ENCODE measurements at regions not wholly inside any gene's neighbourhood (a gene's known extent, or its start where the extent isn't known, plus 50 kb on each side); places are given as distances from the start of the nearest gene placed in this dataset.

GRCh38 chr17:70274255-70274654 lies 104.9 kb downstream of the KCNJ2 start:
- whole genome bisulfite sequencing (ENCODE audit: insufficient coverage), result no CpG with 5 or more reads among the region's 2 CpGs
- POLR2A ChIA-PET, result no interaction called here
- no peak for DNase-seq
- no peaks in the 10 kb centered on the region for H3K79me2 ChIP-seq (ENCODE audit: control insufficient read depth, insufficient read depth, low read length)
- Mint-ChIP-seq H3K27ac (no peak overlapping the region), H3K4me1 (no peaks in the 10 kb centered on the region), H3K27me3 (no peaks in the 10 kb centered on the region), H3K4me3 (no peak overlapping the region), H3K9me3 (ENCODE audit: insufficient read depth) (no peaks in the 10 kb centered on the region)
- no peaks in the 10 kb centered on the region for H4K20me1 ChIP-seq (ENCODE audit: control insufficient read depth, insufficient read depth, low read length, poor library complexity, severe bottlenecking)
- no peak overlapping the region for H2AFZ ChIP-seq (ENCODE audit: insufficient read depth, low read depth, low read length, poor library complexity, severe bottlenecking)
- H3K4me1 ChIP-seq (ENCODE audit: control insufficient read depth in 2 of 2, insufficient read depth in 2 of 2, low read length in 2 of 2), result no peaks in the 10 kb centered on the region
- no peak for TF ChIP-seq EZH2 (IDR thresholded peaks at IDR 0.05; ENCODE audit: borderline replicate concordance, insufficient read depth, low read depth, low read length, poor library complexity, severe bottlenecking)
- TF ChIP-seq CTCF (IDR thresholded peaks at IDR 0.05), result no peak
- H3K36me3 ChIP-seq (replicated peaks in 1 of 2; ENCODE audit: control extremely low read depth in 1 of 2, control insufficient read depth in 1 of 2, extremely low read depth in 1 of 2, insufficient read depth in 2 of 2, low read length in 1 of 2), result no peaks in the 10 kb centered on the region
- no peak overlapping the region for H3K4me2 ChIP-seq (replicated peaks; ENCODE audit: low read depth, low read length, poor library complexity, severe bottlenecking)
- no peaks in the 10 kb centered on the region for H3K9me3 ChIP-seq (ENCODE audit: control extremely low read depth in 1 of 3, control insufficient read depth in 2 of 3, insufficient read depth in 1 of 3, low read length in 2 of 3)
- intact Hi-C loops (cut with micrococcal nuclease), result no loop called here
- no peak overlapping the region for H3K4me3 ChIP-seq (ENCODE audit: control extremely low read depth in 1 of 5, extremely low read depth in 1 of 5, insufficient read depth in 1 of 5, low read depth in 2 of 5, low read length in 4 of 5)
- H3K27me3 ChIP-seq (replicated peaks in 1 of 4; ENCODE audit: control extremely low read depth in 1 of 4, control insufficient read depth in 3 of 4, insufficient read depth in 4 of 4, low read length in 3 of 4), result no peaks in the 10 kb centered on the region
- no peak overlapping the region for H3K27ac ChIP-seq (ENCODE audit: low read length in 2 of 2)
- ATAC-seq (ENCODE audit: low read depth), result no peak
- CTCF ChIA-PET, result no interaction called here
- no peak overlapping the region for H3K9ac ChIP-seq (ENCODE audit: low read length)

GRCh38 chr17:70276906-70277305 lies 107.6 kb downstream of the KCNJ2 start:
- Mint-ChIP-seq H3K27me3 (no peaks in the 10 kb centered on the region), H3K27ac (no peak overlapping the region), H3K4me3 (no peak overlapping the region), H3K4me1 (no peaks in the 10 kb centered on the region), H3K9me3 (ENCODE audit: insufficient read depth) (no peaks in the 10 kb centered on the region)
- ChIA-PET POLR2A (no interaction called here), CTCF (no interaction called here)
- Histone ChIP-seq H3K4me3 (ENCODE audit: control extremely low read depth in 1 of 5, extremely low read depth in 1 of 5, insufficient read depth in 1 of 5, low read depth in 2 of 5, low read length in 4 of 5) (no peak overlapping the region), H2AFZ (ENCODE audit: insufficient read depth, low read depth, low read length, poor library complexity, severe bottlenecking) (no peak overlapping the region), H3K9me3 (ENCODE audit: control extremely low read depth in 1 of 3, control insufficient read depth in 2 of 3, insufficient read depth in 1 of 3, low read length in 2 of 3) (no peaks in the 10 kb centered on the region), H3K27me3 (replicated peaks in 1 of 4; ENCODE audit: control extremely low read depth in 1 of 4, control insufficient read depth in 3 of 4, insufficient read depth in 4 of 4, low read length in 3 of 4) (no peaks in the 10 kb centered on the region), H3K4me1 (ENCODE audit: control insufficient read depth in 2 of 2, insufficient read depth in 2 of 2, low read length in 2 of 2) (no peaks in the 10 kb centered on the region), H3K27ac (ENCODE audit: low read length in 2 of 2) (no peak overlapping the region), H3K36me3 (replicated peaks in 1 of 2; ENCODE audit: control extremely low read depth in 1 of 2, control insufficient read depth in 1 of 2, extremely low read depth in 1 of 2, insufficient read depth in 2 of 2, low read length in 1 of 2) (no peaks in the 10 kb centered on the region), H3K4me2 (replicated peaks; ENCODE audit: low read depth, low read length, poor library complexity, severe bottlenecking) (no peak overlapping the region), H3K9ac (ENCODE audit: low read length) (no peak overlapping the region), H3K79me2 (ENCODE audit: control insufficient read depth, insufficient read depth, low read length) (no peaks in the 10 kb centered on the region), H4K20me1 (ENCODE audit: control insufficient read depth, insufficient read depth, low read length, poor library complexity, severe bottlenecking) (no peaks in the 10 kb centered on the region)
- intact Hi-C loops (cut with micrococcal nuclease), result no loop called here
- TF ChIP-seq EZH2 (IDR thresholded peaks at IDR 0.05; ENCODE audit: borderline replicate concordance, insufficient read depth, low read depth, low read length, poor library complexity, severe bottlenecking) (no peak), CTCF (IDR thresholded peaks at IDR 0.05) (no peak)
- WGBS (ENCODE audit: insufficient coverage), result 80% methylated on average over 1 of the region's 2 CpGs
- ATAC-seq (ENCODE audit: low read depth) (no peak), DNase-seq (no peak)

Data from B cell (primary cell).